Neuron (in vitro differentiated cells): ENCODE measurements at regions not wholly inside any gene's neighbourhood (a gene's known extent, or its start where the extent isn't known, plus 50 kb on each side); places are given as distances from the start of the nearest gene placed in this dataset.

ENCODE experiments used
- H2AFZ ChIP-seq: one replicate; pipeline ENCODE4 v1.6.1; 2013; ENCODE audit warnings: low read depth, mild to moderate bottlenecking, inconsistent platforms, low read length, moderate library complexity
- H3K27me3 ChIP-seq: one replicate; pipeline ENCODE4 v1.6.1; 2013; ENCODE audit warnings: low read length; ENCODE audit not compliant: insufficient read depth
- H3K36me3 ChIP-seq: one replicate; pipeline ENCODE4 v1.6.1; 2013; ENCODE audit warnings: low read length; ENCODE audit not compliant: insufficient read depth
- H3K4me1 ChIP-seq: one replicate; pipeline ENCODE4 v1.6.1; 2013; ENCODE audit warnings: low read length; ENCODE audit not compliant: insufficient read depth
- H3K4me3 ChIP-seq: 2 replicates; pipeline ENCODE4 v1.5.1; 2013; ENCODE audit warnings: mild to moderate bottlenecking, low read length, moderate library complexity
- H3K9me3 ChIP-seq: one replicate; pipeline ENCODE4 v1.6.1; 2013; ENCODE audit warnings: low read length

DNA sequence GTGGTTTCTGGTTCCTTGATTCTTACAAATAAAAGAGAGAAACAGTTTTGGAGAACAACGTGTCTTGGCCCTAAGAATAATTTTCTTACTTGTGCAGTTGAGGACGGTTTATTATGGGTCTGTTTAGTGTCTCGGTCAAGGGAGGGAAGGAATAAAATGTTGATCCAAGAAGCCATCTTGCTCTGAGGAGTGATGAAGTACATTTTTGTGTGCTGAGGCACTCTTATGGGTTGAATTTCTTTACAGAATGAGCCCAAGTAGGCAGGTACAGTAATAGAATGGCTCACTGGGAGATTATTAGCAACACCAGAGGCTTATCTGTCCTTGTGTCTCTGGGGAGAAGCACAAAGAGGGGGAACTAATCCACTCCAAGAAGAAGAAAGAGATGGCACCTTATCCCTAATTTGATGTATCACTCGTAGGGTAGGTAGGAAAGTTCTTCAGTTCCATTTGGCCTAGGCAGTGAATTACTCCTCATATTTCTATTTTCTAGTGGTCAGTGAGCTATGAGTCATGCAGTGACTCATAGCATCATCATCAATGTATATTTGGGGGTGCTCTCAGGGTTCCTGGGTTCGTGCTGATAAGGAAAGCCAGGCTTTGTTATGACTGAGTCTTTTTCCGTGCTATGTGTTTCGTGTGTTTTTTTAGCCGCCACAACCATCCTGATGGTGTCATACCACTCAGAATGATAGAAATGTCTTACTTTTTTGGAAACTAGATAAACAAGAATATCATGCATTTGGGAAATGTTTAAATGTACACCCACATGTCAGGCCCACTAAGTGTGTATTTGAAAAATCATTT lies 250.1 kb upstream of the CTAGE1 start:
- H3K9me3 ChIP-seq = no peaks in the 10 kb centered on the region
- H2AFZ ChIP-seq = no peak overlapping the region
- H3K4me3 ChIP-seq = no peak overlapping the region
- no peaks in the 10 kb centered on the region for H3K27me3 ChIP-seq
- no peaks in the 10 kb centered on the region for H3K36me3 ChIP-seq
- H3K4me1 ChIP-seq = no peaks in the 10 kb centered on the region

DNA sequence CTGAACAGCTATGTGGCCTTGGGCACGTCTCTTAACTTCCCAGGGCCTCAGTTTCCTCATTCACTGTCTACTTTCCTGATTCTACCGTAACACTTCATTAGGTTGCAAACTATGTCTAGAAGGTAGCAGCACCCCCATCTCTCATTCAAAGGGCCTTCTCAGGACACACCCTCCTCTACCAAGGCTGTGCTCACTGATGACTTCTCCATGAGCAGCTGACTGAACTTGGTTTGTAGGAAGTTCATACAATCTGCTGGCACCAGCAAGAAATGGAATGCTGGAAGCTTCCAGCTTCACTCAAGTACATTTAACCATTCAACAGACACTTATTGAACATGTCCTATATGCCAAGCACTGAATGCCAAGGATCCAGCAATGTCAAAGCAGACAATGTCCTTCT lies 250.8 kb upstream of the CTAGE1 start:
- H3K4me1 ChIP-seq = no peaks in the 10 kb centered on the region
- H3K36me3 ChIP-seq = no peaks in the 10 kb centered on the region
- H3K9me3 ChIP-seq = no peaks in the 10 kb centered on the region
- H3K4me3 ChIP-seq = no peak overlapping the region
- H3K27me3 ChIP-seq = no peaks in the 10 kb centered on the region
- H2AFZ ChIP-seq = no peak overlapping the region

GRCh38 chr18:22670914-22671313 lies 253.2 kb upstream of the CTAGE1 start:
- no peak overlapping the region for H3K4me3 ChIP-seq
- H3K36me3 ChIP-seq = no peaks in the 10 kb centered on the region
- H3K4me1 ChIP-seq = no peaks in the 10 kb centered on the region
- no peak overlapping the region for H2AFZ ChIP-seq
- H3K9me3 ChIP-seq = no peaks in the 10 kb centered on the region
- H3K27me3 ChIP-seq = no peaks in the 10 kb centered on the region

- H3K4me3 ChIP-seq = no peak overlapping the region
- H3K4me1 ChIP-seq = no peaks in the 10 kb centered on the region
- H3K9me3 ChIP-seq = no peaks in the 10 kb centered on the region
- no peaks in the 10 kb centered on the region for H3K36me3 ChIP-seq
- no peaks in the 10 kb centered on the region for H3K27me3 ChIP-seq
- H2AFZ ChIP-seq = no peak overlapping the region
These were observed 255.6 kb upstream of the CTAGE1 start for GRCh38 chr18:22673182-22673862.

- Histone ChIP-seq H3K9me3 (no peaks in the 10 kb centered on the region), H3K27me3 (no peaks in the 10 kb centered on the region), H3K36me3 (no peaks in the 10 kb centered on the region), H3K4me3 (no peak overlapping the region), H3K4me1 (no peaks in the 10 kb centered on the region), H2AFZ (no peak overlapping the region)
These were observed 256.6 kb upstream of the CTAGE1 start for GRCh38 chr18:22674272-22674671.

DNA sequence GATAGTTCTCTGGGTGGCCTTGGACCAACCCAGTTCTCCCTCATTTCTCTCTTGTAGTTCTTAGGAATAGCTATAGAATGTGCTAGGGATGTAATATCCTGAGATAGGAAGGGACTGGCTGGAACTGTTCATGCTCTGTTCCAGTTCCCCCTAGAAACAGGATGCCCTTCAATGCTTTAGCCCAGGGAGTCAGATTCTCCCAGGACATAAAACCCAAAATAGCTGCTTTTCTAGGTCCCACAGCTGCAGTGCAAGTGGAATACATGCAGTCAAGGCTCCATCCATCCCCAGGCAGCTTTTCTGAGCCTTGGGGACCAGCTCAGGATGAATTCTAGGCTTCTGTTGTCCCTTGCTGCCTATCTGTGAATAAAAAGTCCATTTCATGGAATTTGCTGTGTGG lies 257.3 kb upstream of the CTAGE1 start:
- Histone ChIP-seq H3K4me1 (no peaks in the 10 kb centered on the region), H3K9me3 (no peaks in the 10 kb centered on the region), H3K4me3 (no peak overlapping the region), H2AFZ (no peak overlapping the region), H3K36me3 (no peaks in the 10 kb centered on the region), H3K27me3 (no peaks in the 10 kb centered on the region)

- H3K36me3 ChIP-seq = no peaks in the 10 kb centered on the region
- no peak overlapping the region for H2AFZ ChIP-seq
- no peak overlapping the region for H3K4me3 ChIP-seq
- H3K4me1 ChIP-seq = no peaks in the 10 kb centered on the region
- no peaks in the 10 kb centered on the region for H3K27me3 ChIP-seq
- H3K9me3 ChIP-seq = no peaks in the 10 kb centered on the region
These were observed 256.7 kb upstream of the RBBP8 start for GRCh38 chr18:22676423-22676822.

DNA sequence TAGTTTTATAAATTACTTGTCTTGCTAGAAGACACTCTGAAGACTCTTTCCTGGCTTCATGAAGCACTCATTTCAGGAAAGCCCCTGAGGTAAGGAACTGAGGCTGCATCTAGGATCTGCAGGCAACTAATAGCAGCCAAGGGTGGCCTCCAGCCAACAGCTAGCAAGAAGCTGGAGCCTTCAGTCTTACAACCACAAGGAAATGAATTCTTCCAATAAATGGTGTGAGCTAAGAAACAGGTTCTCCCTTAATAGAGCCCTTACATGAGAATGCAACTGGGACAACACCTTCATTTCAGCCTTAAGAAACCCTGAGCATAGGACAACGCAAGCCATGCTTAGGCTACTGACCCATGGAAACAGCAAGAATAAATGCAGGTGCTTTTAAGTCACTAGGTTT lies 254.6 kb upstream of the RBBP8 start:
- H3K36me3 ChIP-seq = no peaks in the 10 kb centered on the region
- no peaks in the 10 kb centered on the region for H3K27me3 ChIP-seq
- H3K9me3 ChIP-seq = no peaks in the 10 kb centered on the region
- no peak overlapping the region for H3K4me3 ChIP-seq
- H2AFZ ChIP-seq = no peak overlapping the region
- no peaks in the 10 kb centered on the region for H3K4me1 ChIP-seq

DNA sequence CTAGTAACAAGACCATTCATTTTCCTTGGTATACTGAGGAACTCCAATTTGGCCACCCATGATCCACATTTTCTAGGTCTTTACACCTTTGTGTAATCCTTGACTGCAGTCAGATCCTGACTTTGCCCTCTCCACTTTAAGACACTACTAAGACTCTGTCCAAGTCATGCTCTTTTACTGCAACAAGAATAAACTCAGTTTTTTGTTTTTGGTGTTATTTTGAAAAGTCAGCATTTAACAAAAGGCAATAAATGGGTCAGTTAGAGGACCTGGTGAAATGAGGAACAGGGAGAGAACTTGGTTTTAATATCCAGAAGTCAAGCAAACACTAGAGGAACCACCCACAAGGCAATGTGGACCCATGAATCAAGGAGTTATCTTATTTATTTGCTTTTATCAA lies 252.2 kb upstream of the RBBP8 start:
- H3K4me1 ChIP-seq = no peaks in the 10 kb centered on the region
- no peaks in the 10 kb centered on the region for H3K9me3 ChIP-seq
- H3K27me3 ChIP-seq = no peaks in the 10 kb centered on the region
- no peak overlapping the region for H2AFZ ChIP-seq
- no peak overlapping the region for H3K4me3 ChIP-seq
- H3K36me3 ChIP-seq = no peaks in the 10 kb centered on the region

GRCh38 chr18:22681908-22682307 lies 251.2 kb upstream of the RBBP8 start:
- H3K36me3 ChIP-seq = no peaks in the 10 kb centered on the region

GRCh38 chr18:22682720-22683119 lies 250.4 kb upstream of the RBBP8 start:
- Histone ChIP-seq H3K4me3 (no peak overlapping the region), H3K4me1 (no peaks in the 10 kb centered on the region), H3K9me3 (no peaks in the 10 kb centered on the region), H3K36me3 (no peaks in the 10 kb centered on the region), H3K27me3 (no peaks in the 10 kb centered on the region), H2AFZ (no peak overlapping the region)

More at GRCh38 chr18:22681908-22682307, 251.2 kb upstream of the RBBP8 start:
- Histone ChIP-seq H2AFZ (no peak overlapping the region), H3K4me1 (no peaks in the 10 kb centered on the region), H3K27me3 (no peaks in the 10 kb centered on the region), H3K9me3 (no peaks in the 10 kb centered on the region), H3K4me3 (no peak overlapping the region)

- Histone ChIP-seq H3K9me3 (no peaks in the 10 kb centered on the region), H2AFZ (no peak overlapping the region), H3K4me1 (no peaks in the 10 kb centered on the region), H3K36me3 (no peaks in the 10 kb centered on the region), H3K4me3 (no peak overlapping the region), H3K27me3 (no peaks in the 10 kb centered on the region)
These were observed 249.9 kb upstream of the RBBP8 start for GRCh38 chr18:22683196-22683676.

- H2AFZ ChIP-seq = no peak overlapping the region
- no peaks in the 10 kb centered on the region for H3K9me3 ChIP-seq
- H3K4me1 ChIP-seq = no peaks in the 10 kb centered on the region
- no peaks in the 10 kb centered on the region for H3K27me3 ChIP-seq
- no peaks in the 10 kb centered on the region for H3K36me3 ChIP-seq
- H3K4me3 ChIP-seq = no peak overlapping the region
These were observed 249.3 kb upstream of the RBBP8 start for GRCh38 chr18:22683786-22684185.
